K562 (cell line): ENCODE measurements at regions not wholly inside any gene's neighbourhood (a gene's known extent, or its start where the extent isn't known, plus 50 kb on each side); places are given as distances from the start of the nearest gene placed in this dataset.

ENCODE experiments used
- ATAC-seq: fragments of 200-7000 bp; cut with Tn5 transposase; 3 replicates; pipeline ENCODE4 v1.9.1; 2020; ENCODE audit warnings: moderate library complexity
- BruUV-seq: library from RNA; stranded (reverse); fragments of 400-500 nt; replicated peaks from 2 replicates; lab custom pipeline; 2021; lab: Mats Ljungman, UMichigan
- CTCF ChIA-PET: fragments of 300-600 bp; formaldehyde crosslinking; extraction: SDS; loops from one replicate; lab custom pipeline; 2021; ENCODE audit warnings: low intra/inter-chr PET ratio; lab: Yijun Ruan, JAX
- POLR2A ChIA-PET: fragments of 300-600, 350-650 bp; sonication (Branson Sonifier 250); formaldehyde crosslinking; extraction: SDS; loops from one replicate; lab custom pipeline; 2021; ENCODE audit warnings: antibody characterized with exemption, inconsistent platforms; lab: Yijun Ruan, JAX
- DNase-seq, 4 experiments: peaks; one replicate each; pipeline versions ENCODE4 v3.0.0 to v3.0.0-alpha.2; 2011 to 2018; ENCODE audit warnings: low spot score in 3 of 4, mixed read lengths in 3 of 4; ENCODE audit errors: extremely low read depth in 1 of 4
- FAIRE-seq: peaks from 2 replicates; lab custom pipeline; 2011; peaks lifted over from hg19 to GRCh38; lab: Jason Lieb, UNC
- H2AFZ ChIP-seq: 2 replicates; pipeline ENCODE4 v1.6.0; 2011; ENCODE audit warnings: low read depth, low read length, control low read depth, inconsistent platforms
- H3K27ac ChIP-seq: fragments of 200-600 bp; 3 replicates; pipeline ENCODE4 v1.8.0; 2011; ENCODE audit warnings: low read depth, mild to moderate bottlenecking, control low read depth, inconsistent platforms, low read length, moderate library complexity, mixed read lengths; ENCODE audit errors: extremely low read depth
- H3K27me3 ChIP-seq, 2 experiments: fragments of 300-600 bp in 1 of 2; 2 replicates in 1 of 2; 3 replicates in 1 of 2; pipeline versions ENCODE4 v1.6.0 to v1.8.0; 2011; ENCODE audit warnings: inconsistent platforms in 2 of 2, low read length in 2 of 2, mild to moderate bottlenecking in 1 of 2, mixed read lengths in 1 of 2, moderate library complexity in 1 of 2; ENCODE audit not compliant: control insufficient read depth in 2 of 2, insufficient read depth in 2 of 2
- H3K36me3 ChIP-seq: fragments of 300-600 bp; 3 replicates; pipeline ENCODE4 v1.8.0; 2011; ENCODE audit warnings: mild to moderate bottlenecking, low read length, inconsistent platforms; ENCODE audit not compliant: control insufficient read depth, insufficient read depth
- H3K4me1 ChIP-seq, 2 experiments: fragments of 200-600 bp in 1 of 2; replicated peaks in 1 of 2; 2 replicates in 1 of 2; 3 replicates in 1 of 2; pipeline versions ENCODE4 v1.5.1 to v1.8.0; 2011; ENCODE audit warnings: inconsistent platforms in 2 of 2, low read length in 2 of 2, mild to moderate bottlenecking in 1 of 2, mixed read lengths in 1 of 2, moderate library complexity in 1 of 2; ENCODE audit not compliant: control insufficient read depth in 2 of 2, insufficient read depth in 2 of 2
- H3K4me2 ChIP-seq: 2 replicates; pipeline ENCODE4 v1.6.1; 2011; ENCODE audit warnings: low read length, control low read depth, inconsistent platforms, mixed read lengths; ENCODE audit not compliant: insufficient read depth
- H3K4me3 ChIP-seq: fragments of 200-600 bp; sonication (generic), shearing (Covaris generic); 2 replicates; pipeline ENCODE4 v1.5.1; 2016; ENCODE audit warnings: control low read depth, inconsistent platforms
- H3K79me2 ChIP-seq: fragments of 200-600 bp; 3 replicates; pipeline ENCODE4 v1.8.0; 2011; ENCODE audit warnings: low read length, inconsistent platforms; ENCODE audit not compliant: control insufficient read depth, insufficient read depth
- H3K9ac ChIP-seq, 2 experiments: 2 replicates each; pipeline versions ENCODE4 v1.6.0 to v1.6.1; 2011; ENCODE audit warnings: low read depth in 2 of 2, low read length in 2 of 2, control low read depth in 1 of 2, inconsistent platforms in 1 of 2, mild to moderate bottlenecking in 1 of 2, mixed read lengths in 1 of 2; ENCODE audit not compliant: insufficient read depth in 1 of 2
- H3K9me1 ChIP-seq: one replicate; pipeline ENCODE4 v1.6.0; 2011; ENCODE audit warnings: inconsistent platforms, mild to moderate bottlenecking, low read length, moderate library complexity; ENCODE audit not compliant: control insufficient read depth, insufficient read depth
- H3K9me3 ChIP-seq: replicated peaks from 2 replicates; pipeline ENCODE4 v1.5.1; 2011; ENCODE audit warnings: low read depth, low read length, inconsistent platforms; ENCODE audit not compliant: control insufficient read depth, insufficient read depth
- H4K20me1 ChIP-seq: replicated peaks from 2 replicates; pipeline ENCODE4 v1.6.1; 2011; ENCODE audit warnings: low read length, inconsistent platforms, mixed read lengths; ENCODE audit not compliant: control insufficient read depth, insufficient read depth
- CHD2 ChIP-seq: IDR thresholded peaks from 2 replicates; pipeline ENCODE4 v1.6.1; 2011; ENCODE audit warnings: low read depth, low read length
- CXXC5 ChIP-seq: fragments of 250-450 bp; sonication (Bioruptor Pico); IDR thresholded peaks from 2 replicates; pipeline ENCODE4 v1.8.0; 2022; ENCODE audit warnings: inconsistent platforms, mild to moderate bottlenecking, moderate library complexity
- E2F6 ChIP-seq, 2 experiments: IDR thresholded peaks; 2 replicates each; pipeline ENCODE4 v1.6.1; 2011; ENCODE audit warnings: borderline replicate concordance in 1 of 2, control low read depth in 1 of 2, low read depth in 1 of 2, low read length in 1 of 2, mild to moderate bottlenecking in 1 of 2, mixed read lengths in 1 of 2, moderate library complexity in 1 of 2; ENCODE audit not compliant: insufficient read depth in 1 of 2, insufficient read length in 1 of 2, poor library complexity in 1 of 2, severe bottlenecking in 1 of 2; ENCODE audit errors: extremely low read depth in 1 of 2
- PRDM10 ChIP-seq: fragments of 450-650 bp; IDR thresholded peaks from 2 replicates; pipeline ENCODE4 v1.6.1; 2018; ENCODE audit not compliant: partially characterized antibody
- PRMT5 ChIP-seq: sonication (generic); formaldehyde crosslinking; IDR thresholded peaks from 2 replicates; pipeline ENCODE4 v1.5.0; 2020; ENCODE audit warnings: missing genetic modification reagents
- RFX5 ChIP-seq: IDR thresholded peaks from 2 replicates; pipeline ENCODE4 v1.6.1; 2011; ENCODE audit warnings: low read depth, mild to moderate bottlenecking, improper control_type of control experiment, low read length
- SNAPC5 ChIP-seq: fragments of 250-450 bp; sonication (Bioruptor Pico); IDR thresholded peaks from 2 replicates; pipeline ENCODE4 v1.8.0; 2021; ENCODE audit warnings: moderate library complexity, mild to moderate bottlenecking, inconsistent platforms
- STAT5B ChIP-seq: fragments of 250-450 bp; sonication (Bioruptor Pico); IDR thresholded peaks from 2 replicates; pipeline ENCODE4 v1.8.0; 2021; ENCODE audit warnings: mild to moderate bottlenecking, inconsistent platforms
- TCF3 ChIP-seq: sonication (generic); formaldehyde crosslinking; IDR thresholded peaks from 2 replicates; pipeline ENCODE4 v1.4.0; 2020; ENCODE audit warnings: mild to moderate bottlenecking, missing genetic modification reagents
- ZNF124 ChIP-seq: sonication (generic); formaldehyde crosslinking; IDR thresholded peaks from 2 replicates; pipeline ENCODE4 v1.8.1; 2022; ENCODE audit warnings: missing genetic modification reagents
- ZNF384 ChIP-seq: IDR thresholded peaks from 2 replicates; pipeline ENCODE4 v1.6.1; 2012; ENCODE audit warnings: low read depth, low read length, improper control_type of control experiment
- ZNF551 ChIP-seq: fragments of 250-450 bp; sonication (Bioruptor Pico); IDR thresholded peaks from 2 replicates; pipeline ENCODE4 v1.5.0; 2021; ENCODE audit warnings: mild to moderate bottlenecking, moderate library complexity
- ZSCAN32 ChIP-seq: fragments of 450-650 bp; formaldehyde crosslinking; IDR thresholded peaks from 2 replicates; pipeline ENCODE4 v1.4.0; 2020; ENCODE audit warnings: mild to moderate bottlenecking, moderate library complexity
- WGBS: fragments of 100-300 bp; shearing (Covaris generic); methylation state at CpG from one replicate; pipeline ENCODE4 v1.1.6; 2016; ENCODE audit warnings: low coverage, mixed read lengths; ENCODE audit not compliant: insufficient coverage; ENCODE audit errors: missing lambda C conversion rate; 5-methylcytosine and 5-hydroxymethylcytosine counted together
- in situ Hi-C: fragments of 300-500 bp; cut with MboI; formaldehyde crosslinking; loops from 4 replicates; pipeline ENCODE4 v1.15.0; 2018; ENCODE audit warnings: inconsistent platforms, mixed read lengths
- intact Hi-C: fragments of 100-400 bp; cut with micrococcal nuclease; formaldehyde crosslinking; loops from 2 replicates; pipeline ENCODE4 v1.14.2; 2022

- H3K9ac ChIP-seq = no peak overlapping the region
- ChIA-PET POLR2A (no interaction called here), CTCF (no interaction called here)
- H3K4me1 ChIP-seq = no peaks in the 10 kb centered on the region
- no TSS peak for BruUV-seq
- no peak for ATAC-seq
- H3K9me1 ChIP-seq = no peaks in the 10 kb centered on the region
- H2AFZ ChIP-seq = no peak overlapping the region
- TF ChIP-seq RFX5 (no peak), TCF3 (CRISPR knock-in tag) (no peak), SNAPC5 (CRISPR knock-in tag) (no peak), E2F6 (IDR thresholded peaks at IDR 0.05; ENCODE audit: borderline replicate concordance in 1 of 2, extremely low read depth in 1 of 2, insufficient read depth in 1 of 2, insufficient read length in 1 of 2, low read depth in 1 of 2, low read length in 1 of 2, poor library complexity in 1 of 2, severe bottlenecking in 1 of 2) (no peak)
- no peak for DNase-seq
- no peak overlapping the region for H3K4me2 ChIP-seq
- H3K4me3 ChIP-seq = no peak overlapping the region
- no peak for FAIRE-seq
- 0% methylated on average over 3 of the region's 3 CpGs for WGBS
- in situ Hi-C loops (no loop called here), intact Hi-C loops (no loop called here)
- no peaks in the 10 kb centered on the region for H3K27me3 ChIP-seq
- H3K9me3 ChIP-seq = peaks cover 1% of the 10 kb centered on the region; the same call in 1 of the 2 replicates
- no peaks in the 10 kb centered on the region for H3K36me3 ChIP-seq
- H3K79me2 ChIP-seq = no peaks in the 10 kb centered on the region
- H3K27ac ChIP-seq = no peak overlapping the region
- no peaks in the 10 kb centered on the region for H4K20me1 ChIP-seq
These were observed 852.8 kb upstream of the CELF2 start for GRCh38 chr10:10164848-10165247.

- DNase-seq = no peak
- Histone ChIP-seq H3K4me2 (no peak overlapping the region), H3K27ac (no peak overlapping the region), H3K36me3 (no peaks in the 10 kb centered on the region), H2AFZ (no peak overlapping the region), H3K9ac (no peak overlapping the region), H3K4me1 (no peaks in the 10 kb centered on the region), H3K9me3 (peaks cover 1% of the 10 kb centered on the region; the same call in 1 of the 2 replicates), H3K27me3 (no peaks in the 10 kb centered on the region), H3K9me1 (no peaks in the 10 kb centered on the region), H4K20me1 (no peaks in the 10 kb centered on the region), H3K79me2 (no peaks in the 10 kb centered on the region), H3K4me3 (no peak overlapping the region)
- in situ Hi-C loops = no loop called here
- FAIRE-seq = no peak
- CTCF ChIA-PET = no interaction called here
- 0% methylated on average over 1 of the region's 1 CpG for WGBS
- intact Hi-C loops = no loop called here
- POLR2A ChIA-PET = no interaction called here
- no peak for ATAC-seq
- no TSS peak for BruUV-seq
- TF ChIP-seq STAT5B (CRISPR knock-in tag) (no peak), PRDM10 (no peak), ZNF384 (no peak), ZNF551 (CRISPR knock-in tag) (no peak), CXXC5 (no peak), ZSCAN32 (CRISPR knock-in tag) (no peak), PRMT5 (CRISPR knock-in tag) (no peak), ZNF124 (CRISPR knock-in tag) (no peak), CHD2 (no peak)
These were observed 852.3 kb upstream of the CELF2 start for GRCh38 chr10:10165415-10165814.
